Right atrium auricular region (tissue), 2 donors: ENCODE measurements at regions not wholly inside any gene's neighbourhood (a gene's known extent, or its start where the extent isn't known, plus 50 kb on each side); places are given as distances from the start of the nearest gene placed in this dataset.

Source experiments
- DNase-seq: peaks from one replicate; pipeline ENCODE4 v3.0.0-alpha.2; 2019; ENCODE audit warnings: low spot score
- H3K27ac ChIP-seq, 2 donors: fragments of 200-600 bp; sonication (generic); 1 replicate in 1 of 2; 2 replicates in 1 of 2; pipeline ENCODE4 v1.5.1; 2016 to 2019
- H3K27me3 ChIP-seq, 2 donors: fragments of 200-600 bp; sonication (generic); one replicate each; pipeline versions ENCODE4 v1.5.1 to v1.6.0; 2017 to 2019
- H3K36me3 ChIP-seq: fragments of 200-600 bp; sonication (generic); one replicate; pipeline ENCODE4 v1.5.1; 2016
- H3K4me1 ChIP-seq, 2 donors: fragments of 200-600 bp; sonication (generic); one replicate each; pipeline versions ENCODE4 v1.5.1 to v1.6.0; 2017 to 2019
- H3K4me3 ChIP-seq, 2 donors: fragments of 200-600 bp; sonication (generic); 1 replicate in 1 of 2; 2 replicates in 1 of 2; pipeline ENCODE4 v1.5.1; 2017 to 2019; ENCODE audit warnings: mild to moderate bottlenecking in 1 of 2, moderate library complexity in 1 of 2
- H3K9me3 ChIP-seq, 2 donors: fragments of 200-600 bp; sonication (generic); one replicate each; pipeline ENCODE4 v1.5.1; 2019
- CTCF ChIP-seq, 2 donors: fragments of 200-600 bp; sonication (generic); IDR thresholded peaks; one replicate each; pipeline ENCODE4 v1.5.1; 2019; ENCODE audit warnings: antibody characterized with exemption in 2 of 2

- Histone ChIP-seq H3K9me3 (no peaks in the 10 kb centered on the region), H3K36me3 (no peaks in the 10 kb centered on the region), H3K27ac (no peak overlapping the region), H3K4me3 (no peak overlapping the region), H3K27me3 (no peaks in the 10 kb centered on the region), H3K4me1 (no peaks in the 10 kb centered on the region)
- DNase-seq: no peak
- no peak for TF ChIP-seq CTCF (IDR thresholded peaks at IDR 0.05)
Measured at GRCh38 chrX:4682636-4683035, 969.2 kb upstream of the PRKX start.

GRCh38 chrX:4675686-4676300 is 962.3 kb upstream of the PRKX start:
- H3K36me3 ChIP-seq: no peaks in the 10 kb centered on the region
- TF ChIP-seq CTCF (IDR thresholded peaks at IDR 0.05): no peak
- no peak overlapping the region for H3K27ac ChIP-seq
- no peaks in the 10 kb centered on the region for H3K9me3 ChIP-seq
- H3K4me1 ChIP-seq: no peaks in the 10 kb centered on the region
- no peaks in the 10 kb centered on the region for H3K27me3 ChIP-seq
- no peak overlapping the region for H3K4me3 ChIP-seq
- DNase-seq: no peak

- H3K4me3 ChIP-seq: no peak overlapping the region
- no peaks in the 10 kb centered on the region for H3K4me1 ChIP-seq
- DNase-seq: no peak
- H3K27me3 ChIP-seq: no peaks in the 10 kb centered on the region
- H3K9me3 ChIP-seq: no peaks in the 10 kb centered on the region
- H3K27ac ChIP-seq: no peak overlapping the region
- TF ChIP-seq CTCF (IDR thresholded peaks at IDR 0.05): no peak
- H3K36me3 ChIP-seq: no peaks in the 10 kb centered on the region
Measured at GRCh38 chrX:4674028-4674782, 960.8 kb upstream of the PRKX start.

GRCh38 chrX:4671344-4671743 is 957.9 kb upstream of the PRKX start:
- H3K36me3 ChIP-seq: no peaks in the 10 kb centered on the region
- H3K27me3 ChIP-seq: no peaks in the 10 kb centered on the region
- no peak for DNase-seq
- H3K4me3 ChIP-seq: no peak overlapping the region
- H3K9me3 ChIP-seq: no peaks in the 10 kb centered on the region
- H3K4me1 ChIP-seq: no peaks in the 10 kb centered on the region
- no peak for TF ChIP-seq CTCF (IDR thresholded peaks at IDR 0.05)
- no peak overlapping the region for H3K27ac ChIP-seq

- no peaks in the 10 kb centered on the region for H3K9me3 ChIP-seq
- H3K27ac ChIP-seq: no peak overlapping the region
- no peak for DNase-seq
- no peaks in the 10 kb centered on the region for H3K36me3 ChIP-seq
- H3K4me1 ChIP-seq: no peaks in the 10 kb centered on the region
- TF ChIP-seq CTCF (IDR thresholded peaks at IDR 0.05): no peak
- H3K27me3 ChIP-seq: no peaks in the 10 kb centered on the region
- no peak overlapping the region for H3K4me3 ChIP-seq
Measured at GRCh38 chrX:4670606-4671005, 957.2 kb upstream of the PRKX start.
